HG02759 (cell line): ENCODE measurements at regions not wholly inside any gene's neighbourhood (a gene's known extent, or its start where the extent isn't known, plus 50 kb on each side); places are given as distances from the start of the nearest gene placed in this dataset.

Experiments
- ATAC-seq: cut with Tn5 transposase; IDR thresholded peaks from one replicate; pipeline ENCODE4 v1.9.1; 2021; ENCODE audit warnings: mild to moderate bottlenecking, moderate library complexity; ENCODE audit not compliant: unreplicated experiment

GRCh38 chr18:51514128-51514527, 316.6 kb upstream of the MEX3C start:
- ATAC-seq, result no peak

GRCh38 chr18:51516478-51517038, 319.1 kb upstream of the MEX3C start:
- ATAC-seq, result no peak

- no peak for ATAC-seq
Measured at GRCh38 chr18:51519571-51519970, 322.1 kb upstream of the MEX3C start.

- no peak for ATAC-seq
Measured at GRCh38 chr18:51520676-51521180, 323.2 kb upstream of the MEX3C start.

GRCh38 chr18:51522338-51522737, 324.9 kb upstream of the MEX3C start:
- no peak for ATAC-seq

- ATAC-seq, result no peak
Measured at GRCh38 chr18:51522821-51523220, 325.3 kb upstream of the MEX3C start.

- ATAC-seq, result no peak
Measured at GRCh38 chr18:51523671-51524070, 326.2 kb upstream of the MEX3C start.

- ATAC-seq, result no peak
Measured at GRCh38 chr18:51525453-51526225, 328.2 kb upstream of the MEX3C start.

GRCh38 chr18:51527826-51528225, 330.3 kb upstream of the MEX3C start:
- no peak for ATAC-seq

GRCh38 chr18:51531501-51531900, 334.0 kb upstream of the MEX3C start:
- no peak for ATAC-seq

- ATAC-seq, result peak; percentile 85
Measured at GRCh38 chr18:51537487-51537886, 340.0 kb upstream of the MEX3C start.

- no peak for ATAC-seq
Measured at GRCh38 chr18:51540562-51540961, 343.1 kb upstream of the MEX3C start.

- no peak for ATAC-seq
Measured at GRCh38 chr18:51541230-51541629, 343.7 kb upstream of the MEX3C start.

- ATAC-seq, result no peak
Measured at GRCh38 chr18:51543658-51544155, 346.2 kb upstream of the MEX3C start.

- ATAC-seq, result no peak
Measured at GRCh38 chr18:51545446-51545845, 348.0 kb upstream of the MEX3C start.

GRCh38 chr18:51559198-51559901, 361.9 kb upstream of the MEX3C start:
- ATAC-seq, result no peak

- ATAC-seq, result no peak
Measured at GRCh38 chr18:51559902-51560287, 362.4 kb upstream of the MEX3C start.

GRCh38 chr18:51561821-51562220, 364.3 kb upstream of the MEX3C start:
- no peak for ATAC-seq

- ATAC-seq, result no peak
Measured at GRCh38 chr18:51562866-51563265, 365.4 kb upstream of the MEX3C start.

GRCh38 chr18:51563396-51563795, 365.9 kb upstream of the MEX3C start:
- ATAC-seq, result no peak

GRCh38 chr18:51568151-51568550, 370.7 kb upstream of the MEX3C start:
- no peak for ATAC-seq

GRCh38 chr18:51569153-51569552, 371.7 kb upstream of the MEX3C start:
- ATAC-seq, result no peak
